Nephron progenitor cell (in vitro differentiated cells): ENCODE measurements at regions not wholly inside any gene's neighbourhood (a gene's known extent, or its start where the extent isn't known, plus 50 kb on each side); places are given as distances from the start of the nearest gene placed in this dataset.

ENCODE experiments used
- DNase-seq: peaks from one replicate; pipeline ENCODE4 v3.0.0; 2021
- H3K27ac Mint-ChIP-seq: 2 replicates; pipeline ENCODE4 v1.8.0; 2021; ENCODE audit warnings: mild to moderate bottlenecking, moderate library complexity, mixed read lengths
- H3K27me3 Mint-ChIP-seq: 2 replicates; pipeline ENCODE4 v1.8.0; 2021; ENCODE audit warnings: mild to moderate bottlenecking, low read depth, mixed read lengths; ENCODE audit not compliant: poor library complexity
- H3K36me3 Mint-ChIP-seq: 2 replicates; pipeline ENCODE4 v1.8.0; 2021; ENCODE audit warnings: low read depth, mixed read lengths
- H3K4me1 Mint-ChIP-seq: 2 replicates; pipeline ENCODE4 v1.8.0; 2021; ENCODE audit warnings: mixed read lengths
- H3K4me3 Mint-ChIP-seq: 2 replicates; pipeline ENCODE4 v1.8.0; 2021; ENCODE audit warnings: mild to moderate bottlenecking, moderate library complexity, mixed read lengths
- H3K9me3 Mint-ChIP-seq: 2 replicates; pipeline ENCODE4 v1.8.0; 2021; ENCODE audit warnings: mild to moderate bottlenecking, moderate library complexity, mixed read lengths
- CTCF ChIP-seq: fragments of 200-600 bp; sonication (generic); IDR thresholded peaks from 2 replicates; pipeline ENCODE4 v1.5.0; 2021; ENCODE audit warnings: antibody characterized with exemption

DNA sequence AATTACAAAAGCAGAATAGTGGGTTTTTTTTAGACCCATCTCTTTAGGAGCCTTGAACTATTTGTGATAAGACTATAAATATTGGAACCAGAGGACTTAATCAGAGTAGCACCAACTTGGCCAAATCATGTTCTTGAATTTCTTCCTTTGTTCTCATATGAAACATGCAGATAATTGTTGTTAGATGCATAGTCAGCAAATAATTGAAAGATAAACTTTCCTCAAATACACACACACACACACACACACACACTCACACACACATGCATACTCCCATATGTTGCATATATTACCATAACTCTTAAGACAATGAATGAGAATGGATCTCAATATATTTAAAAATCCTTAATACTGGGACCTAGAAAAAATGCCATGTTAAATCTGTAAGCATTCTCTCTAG is 310.4 kb downstream of the KCNJ2 start:
- H3K4me1 Mint-ChIP-seq, result no peaks in the 10 kb centered on the region
- H3K9me3 Mint-ChIP-seq, result peaks cover 14% of the 10 kb centered on the region
- H3K27me3 Mint-ChIP-seq, result peaks cover 7% of the 10 kb centered on the region
- no peak for DNase-seq
- H3K27ac Mint-ChIP-seq, result no peak overlapping the region
- no peak overlapping the region for H3K4me3 Mint-ChIP-seq
- no peak for TF ChIP-seq CTCF
- H3K36me3 Mint-ChIP-seq, result no peaks in the 10 kb centered on the region

DNA sequence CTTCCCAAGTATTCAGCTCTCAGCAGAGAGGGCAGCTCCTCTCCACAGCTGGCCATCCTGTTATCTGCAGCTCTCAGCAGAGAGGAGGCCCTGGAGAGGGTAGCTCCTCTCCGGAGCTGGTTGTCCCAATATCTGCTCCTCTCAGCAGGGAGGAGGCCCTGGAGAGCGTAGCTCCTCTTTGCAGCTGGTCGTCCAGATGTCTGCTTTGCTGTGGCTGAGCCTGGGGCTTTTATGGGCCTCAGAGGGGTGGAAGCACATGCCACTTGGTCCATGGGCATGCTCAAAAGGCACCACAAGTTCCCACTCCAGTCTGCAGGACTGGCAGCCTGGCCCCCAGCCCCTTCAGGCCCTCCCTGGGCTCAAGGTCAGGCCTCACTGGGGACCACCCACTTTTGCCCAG is 314.3 kb downstream of the KCNJ2 start:
- H3K27ac Mint-ChIP-seq, result no peak overlapping the region
- H3K27me3 Mint-ChIP-seq, result peaks cover 3% of the 10 kb centered on the region
- no peak for TF ChIP-seq CTCF
- H3K36me3 Mint-ChIP-seq, result no peaks in the 10 kb centered on the region
- no peaks in the 10 kb centered on the region for H3K4me1 Mint-ChIP-seq
- no peak for DNase-seq
- peaks cover 14% of the 10 kb centered on the region for H3K9me3 Mint-ChIP-seq
- no peak overlapping the region for H3K4me3 Mint-ChIP-seq

DNA sequence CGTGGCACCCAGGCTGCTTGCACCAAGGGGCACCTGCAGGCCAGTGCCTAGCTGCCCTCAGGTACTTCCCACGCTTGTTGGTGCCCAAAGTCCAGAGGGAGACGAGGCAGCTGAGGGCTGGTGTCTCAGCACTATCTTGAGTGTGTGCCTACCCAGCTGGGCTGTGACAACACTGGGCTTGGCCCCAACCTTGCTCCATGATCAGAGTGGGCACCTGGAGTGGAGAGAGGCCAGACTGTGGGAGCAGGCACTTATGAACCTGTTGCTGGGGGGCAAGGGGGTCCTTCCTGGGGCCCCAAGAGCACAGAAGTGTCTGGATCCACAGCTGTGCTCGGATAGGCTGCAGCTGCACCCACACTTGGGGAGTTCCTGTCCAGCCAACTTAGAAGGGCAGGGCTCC is 314.7 kb downstream of the KCNJ2 start:
- no peaks in the 10 kb centered on the region for H3K36me3 Mint-ChIP-seq
- H3K27ac Mint-ChIP-seq, result no peak overlapping the region
- no peaks in the 10 kb centered on the region for H3K4me1 Mint-ChIP-seq
- peaks cover 3% of the 10 kb centered on the region for H3K27me3 Mint-ChIP-seq
- no peak for TF ChIP-seq CTCF
- H3K4me3 Mint-ChIP-seq, result no peak overlapping the region
- H3K9me3 Mint-ChIP-seq, result peaks cover 14% of the 10 kb centered on the region
- DNase-seq, result no peak

GRCh38 chr17:70484496-70484895 is 315.2 kb downstream of the KCNJ2 start:
- H3K27ac Mint-ChIP-seq, result no peak overlapping the region
- no peaks in the 10 kb centered on the region for H3K4me1 Mint-ChIP-seq
- peaks cover 5% of the 10 kb centered on the region for H3K27me3 Mint-ChIP-seq
- peaks cover 14% of the 10 kb centered on the region for H3K9me3 Mint-ChIP-seq
- TF ChIP-seq CTCF, result no peak
- DNase-seq, result no peak
- no peaks in the 10 kb centered on the region for H3K36me3 Mint-ChIP-seq
- H3K4me3 Mint-ChIP-seq, result no peak overlapping the region

GRCh38 chr17:70492368-70492767 is 323.0 kb downstream of the KCNJ2 start:
- no peak for DNase-seq
- Mint-ChIP-seq H3K36me3 (no peaks in the 10 kb centered on the region), H3K4me3 (no peak overlapping the region), H3K27ac (no peak overlapping the region), H3K27me3 (peaks cover 6% of the 10 kb centered on the region), H3K4me1 (no peaks in the 10 kb centered on the region), H3K9me3 (no peaks in the 10 kb centered on the region)
- TF ChIP-seq CTCF, result no peak

DNA sequence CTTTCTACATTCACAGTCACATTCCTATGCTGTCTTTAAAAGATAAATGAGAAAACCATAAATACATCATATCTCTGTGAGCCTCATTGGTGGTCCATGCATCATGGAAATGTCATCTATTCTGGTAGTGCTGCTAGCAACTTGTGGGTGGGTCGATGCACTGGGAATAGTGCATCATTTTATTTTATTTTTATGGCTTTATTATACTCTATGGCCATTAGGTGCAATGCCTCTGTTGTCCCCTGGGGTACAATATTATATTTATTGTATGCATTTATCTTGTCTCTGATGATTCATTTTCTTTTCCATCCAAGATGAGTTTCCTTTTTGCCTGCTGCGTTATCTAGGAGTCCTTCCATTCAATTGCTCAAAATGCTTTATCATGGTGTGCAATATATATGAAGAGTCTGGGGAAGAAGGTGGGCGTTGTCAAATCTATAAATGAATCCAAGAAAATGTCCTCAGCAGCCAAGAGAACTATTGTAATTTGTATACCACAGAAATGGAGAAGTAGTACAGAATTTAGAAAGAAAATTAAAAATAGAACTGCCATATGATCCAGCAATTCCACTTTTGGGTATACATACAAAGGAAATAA is 324.0 kb downstream of the KCNJ2 start:
- Mint-ChIP-seq H3K36me3 (no peaks in the 10 kb centered on the region), H3K27ac (no peak overlapping the region), H3K4me1 (no peaks in the 10 kb centered on the region), H3K27me3 (peaks cover 6% of the 10 kb centered on the region), H3K9me3 (no peaks in the 10 kb centered on the region), H3K4me3 (no peak overlapping the region)
- DNase-seq, result no peak
- TF ChIP-seq CTCF, result no peak
